GM23338 (cell line): ENCODE measurements at regions not wholly inside any gene's neighbourhood (a gene's known extent, or its start where the extent isn't known, plus 50 kb on each side); places are given as distances from the start of the nearest gene placed in this dataset.

Source experiments
- ATAC-seq: fragments of 200-7000 bp; cut with Tn5 transposase; 3 replicates; pipeline ENCODE4 v1.9.1; 2020
- DNase-seq: peaks from one replicate; pipeline ENCODE4 v3.0.0-alpha.2; 2015; ENCODE audit warnings: low spot score
- H2AFZ ChIP-seq: fragments of 200-600 bp; sonication (generic); 2 replicates; pipeline ENCODE4 v1.8.0; 2016; ENCODE audit warnings: antibody characterized with exemption, mild to moderate bottlenecking, moderate library complexity
- H3F3A ChIP-seq: fragments of 200-600 bp; sonication (generic); replicated peaks from 2 replicates; pipeline ENCODE4 v1.8.0; 2017; ENCODE audit warnings: antibody characterized with exemption, mixed run types, low read depth
- H3K27ac ChIP-seq: fragments of 200-600 bp; sonication (generic); 2 replicates; pipeline ENCODE4 v1.6.1; 2016; ENCODE audit warnings: low read depth
- H3K27me3 ChIP-seq: fragments of 200-600 bp; sonication (generic); 2 replicates; pipeline ENCODE4 v1.8.0; 2016; ENCODE audit warnings: mild to moderate bottlenecking, mixed run types, moderate library complexity; ENCODE audit not compliant: insufficient read depth
- H3K36me3 ChIP-seq: fragments of 200-600 bp; sonication (generic); 2 replicates; pipeline ENCODE4 v1.8.0; 2016; ENCODE audit warnings: mild to moderate bottlenecking; ENCODE audit not compliant: insufficient read depth
- H3K4me1 ChIP-seq: fragments of 200-600 bp; sonication (generic); 2 replicates; pipeline ENCODE4 v1.8.0; 2016; ENCODE audit warnings: mild to moderate bottlenecking, moderate library complexity; ENCODE audit not compliant: insufficient read depth
- H3K4me2 ChIP-seq: fragments of 200-600 bp; sonication (generic); 2 replicates; pipeline ENCODE4 v1.7.1; 2017; ENCODE audit warnings: mixed run types
- H3K4me3 ChIP-seq: fragments of 200-600 bp; sonication (generic); 2 replicates; pipeline ENCODE4 v1.6.1; 2016; ENCODE audit warnings: mixed run types
- H3K79me2 ChIP-seq: fragments of 200-600 bp; sonication (generic); replicated peaks from 2 replicates; pipeline ENCODE4 v1.8.0; 2017; ENCODE audit warnings: mild to moderate bottlenecking; ENCODE audit not compliant: insufficient read depth
- H3K9me2 ChIP-seq: fragments of 200-600 bp; sonication (generic); 2 replicates; pipeline ENCODE4 v1.8.0; 2017; ENCODE audit not compliant: insufficient read depth
- H4K20me1 ChIP-seq: fragments of 200-600 bp; sonication (generic); replicated peaks from 2 replicates; pipeline ENCODE4 v1.8.0; 2017; ENCODE audit warnings: mild to moderate bottlenecking; ENCODE audit not compliant: insufficient read depth
- H3K27ac Mint-ChIP-seq: 2 replicates; pipeline ENCODE4 v1.8.0; 2020; ENCODE audit warnings: inconsistent platforms, mild to moderate bottlenecking, moderate library complexity, mixed read lengths
- H3K27me3 Mint-ChIP-seq: 3 replicates; pipeline ENCODE4 v1.8.0; 2022; ENCODE audit warnings: low read depth, mild to moderate bottlenecking, moderate library complexity, mixed read lengths, inconsistent platforms; ENCODE audit not compliant: insufficient read depth, poor library complexity
- H3K36me3 Mint-ChIP-seq: 3 replicates; pipeline ENCODE4 v1.8.0; 2021; ENCODE audit warnings: low read depth, mild to moderate bottlenecking, inconsistent platforms, moderate library complexity, mixed read lengths
- H3K4me1 Mint-ChIP-seq: 3 replicates; pipeline ENCODE4 v1.8.0; 2020; ENCODE audit warnings: mild to moderate bottlenecking, inconsistent platforms, mixed read lengths
- H3K4me3 Mint-ChIP-seq: 3 replicates; pipeline ENCODE4 v1.8.0; 2021; ENCODE audit warnings: moderate library complexity, mild to moderate bottlenecking, inconsistent platforms, mixed read lengths
- H3K9me3 Mint-ChIP-seq: 3 replicates; pipeline ENCODE4 v1.8.0; 2020; ENCODE audit warnings: moderate library complexity, mild to moderate bottlenecking, inconsistent platforms, mixed read lengths
- CREB1 ChIP-seq: fragments of 250-450 bp; sonication (Bioruptor Pico); IDR thresholded peaks from 2 replicates; pipeline ENCODE4 v1.5.0; 2020; ENCODE audit warnings: low read depth, mild to moderate bottlenecking, moderate library complexity
- CTCF ChIP-seq, 2 experiments: fragments of 200-600 bp in 1 of 2; sonication (generic) in 1 of 2; conservative IDR thresholded peaks; 2 replicates each; pipeline versions ENCODE4 v1.5.1 to v1.6.1; 2016 to 2017; ENCODE audit warnings: antibody characterized with exemption in 2 of 2, low read depth in 2 of 2, mild to moderate bottlenecking in 2 of 2, moderate library complexity in 1 of 2
- ETS1 ChIP-seq: IDR thresholded peaks from 2 replicates; pipeline ENCODE4 v1.6.1; 2016; ENCODE audit warnings: antibody characterized with exemption
- EZH2 ChIP-seq: fragments of 200-600 bp; sonication (generic); IDR thresholded peaks from one replicate; pipeline ENCODE4 v1.8.0; 2017; ENCODE audit warnings: antibody characterized with exemption, mild to moderate bottlenecking, low read depth; ENCODE audit not compliant: unreplicated experiment
- EZH2phosphoT487 ChIP-seq: fragments of 200-600 bp; sonication (generic); IDR thresholded peaks from one replicate; pipeline ENCODE4 v1.8.1; 2018; ENCODE audit warnings: antibody characterized with exemption; ENCODE audit not compliant: unreplicated experiment
- JUNB ChIP-seq: IDR thresholded peaks from one replicate; pipeline ENCODE4 v1.6.1; 2016; ENCODE audit warnings: antibody characterized with exemption; ENCODE audit not compliant: unreplicated experiment
- NANOG ChIP-seq: IDR thresholded peaks from 2 replicates; pipeline ENCODE4 v1.6.1; 2016; ENCODE audit warnings: antibody characterized with exemption, borderline replicate concordance
- POLR2AphosphoS5 ChIP-seq: IDR thresholded peaks from 2 replicates; pipeline ENCODE4 v1.6.1; 2016; ENCODE audit warnings: antibody characterized with exemption, low read depth
- REST ChIP-seq: IDR thresholded peaks from one replicate; pipeline ENCODE4 v1.6.1; 2018; ENCODE audit warnings: antibody characterized with exemption; ENCODE audit not compliant: unreplicated experiment
- STAT1 ChIP-seq: IDR thresholded peaks from one replicate; pipeline ENCODE4 v1.6.1; 2016; ENCODE audit warnings: antibody characterized with exemption; ENCODE audit not compliant: unreplicated experiment
- ZNF114 ChIP-seq: fragments of 250-450 bp; sonication (Bioruptor Pico); IDR thresholded peaks from 2 replicates; pipeline ENCODE4 v1.5.0; 2020; ENCODE audit warnings: mild to moderate bottlenecking, moderate library complexity
- ZNF331 ChIP-seq: fragments of 250-450 bp; sonication (Bioruptor Pico); IDR thresholded peaks from 2 replicates; pipeline ENCODE4 v1.5.0; 2020; ENCODE audit warnings: low read depth, mild to moderate bottlenecking, moderate library complexity
- ZNF462 ChIP-seq: fragments of 250-450 bp; sonication (Bioruptor Pico); IDR thresholded peaks from 2 replicates; pipeline ENCODE4 v1.5.0; 2020; ENCODE audit warnings: mild to moderate bottlenecking, moderate library complexity

- ATAC-seq, result no peak
- H3K27ac Mint-ChIP-seq, result no peak overlapping the region
These were observed 525.0 kb upstream of the SLITRK6 start for GRCh38 chr13:86324191-86324590.

More at GRCh38 chr13:86324191-86324590, 525.0 kb upstream of the SLITRK6 start:
- Histone ChIP-seq H3K27me3 (no peaks in the 10 kb centered on the region), H3K27ac (no peak overlapping the region), H2AFZ (no peak overlapping the region), H4K20me1 (no peaks in the 10 kb centered on the region), H3F3A (no peaks in the 10 kb centered on the region), H3K79me2 (no peaks in the 10 kb centered on the region), H3K4me1 (no peaks in the 10 kb centered on the region), H3K4me2 (no peak overlapping the region), H3K4me3 (no peak overlapping the region), H3K9me2 (no peaks in the 10 kb centered on the region), H3K36me3 (no peaks in the 10 kb centered on the region)
- no peaks in the 10 kb centered on the region for H3K4me1 Mint-ChIP-seq
- no peaks in the 10 kb centered on the region; the same call in 2 of the 3 replicates for H3K36me3 Mint-ChIP-seq
- H3K4me3 Mint-ChIP-seq, result no peak overlapping the region
- H3K9me3 Mint-ChIP-seq, result 0 out of 3 replicates have a peak, but pooled peaks cover 3% of the 10 kb centered on the region
- DNase-seq, result no peak
- TF ChIP-seq REST, result no peak
- no peak for TF ChIP-seq ZNF114 (CRISPR knock-in tag)
- TF ChIP-seq JUNB, result no peak
- no peak for TF ChIP-seq STAT1
- TF ChIP-seq CREB1 (CRISPR knock-in tag), result no peak
- no peak for TF ChIP-seq EZH2phosphoT487
- TF ChIP-seq ETS1, result no peak
- TF ChIP-seq ZNF331 (CRISPR knock-in tag), result no peak
- no peak for TF ChIP-seq POLR2AphosphoS5
- no peak for TF ChIP-seq EZH2
- no peak for TF ChIP-seq NANOG
- no peak for TF ChIP-seq CTCF (conservative IDR thresholded peaks at IDR 0.05; ENCODE audit: low read depth in 2 of 2)
- TF ChIP-seq ZNF462, result no peak
- no peaks in the 10 kb centered on the region for H3K27me3 Mint-ChIP-seq
